ENCODE measurements at regions not wholly inside any gene's neighbourhood (a gene's known extent, or its start where the extent isn't known, plus 50 kb on each side); places are given as distances from the start of the nearest gene placed in this dataset.
"Not testable (repeated sequence)": the region's sequence is repeated elsewhere in the genome, so short reads cannot be mapped to it uniquely, and the experiment has no call there.

GRCh38 chr5:123735384-123735783 lies 223.4 kb downstream of the CSNK1G3 start:
- DNase-seq, result no peak

GRCh38 chr5:123732257-123732656 lies 220.3 kb downstream of the CSNK1G3 start:
- no peak for DNase-seq

DNA sequence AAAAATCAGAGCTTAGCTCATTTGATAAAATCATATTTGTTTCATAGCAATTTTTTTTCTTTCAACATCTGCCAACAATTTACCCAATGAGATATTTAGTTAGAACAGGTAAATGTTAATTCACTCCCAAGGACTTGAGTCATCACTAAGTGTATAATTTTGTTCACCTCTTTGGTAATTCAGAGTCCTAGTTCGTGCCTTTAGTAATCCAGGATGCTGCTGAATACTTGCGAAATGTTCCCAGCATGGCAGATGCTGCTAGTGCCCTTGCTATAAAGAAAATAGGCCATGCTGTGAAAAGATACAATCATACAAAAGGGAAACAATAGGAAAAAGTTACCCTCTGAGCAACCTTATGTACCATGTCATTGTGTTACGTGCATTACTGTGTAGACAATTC lies 210.5 kb downstream of the CSNK1G3 start:
- no peak for DNase-seq

- DNase-seq, result no peak
Measured at GRCh38 chr5:123721675-123722276, 209.8 kb downstream of the CSNK1G3 start.

DNA sequence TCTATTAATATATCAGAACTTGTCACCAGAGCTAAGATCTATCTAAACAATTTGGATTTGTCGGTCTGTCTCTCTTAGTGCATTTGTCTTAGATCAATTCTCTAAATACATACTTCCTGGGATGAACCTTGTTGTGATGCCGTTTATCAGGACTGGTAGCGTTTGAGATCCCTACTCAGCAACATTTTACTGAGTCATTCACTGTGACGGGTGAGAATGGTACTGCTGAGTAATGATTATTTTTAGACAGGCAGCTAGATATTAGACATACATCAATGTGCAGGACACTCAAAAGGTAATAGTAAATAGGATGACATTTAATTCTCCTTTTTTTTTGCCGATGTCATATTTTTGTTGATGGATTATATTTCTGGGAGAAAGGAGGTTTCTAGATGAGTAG lies 209.0 kb downstream of the CSNK1G3 start:
- no peak for DNase-seq

DNA sequence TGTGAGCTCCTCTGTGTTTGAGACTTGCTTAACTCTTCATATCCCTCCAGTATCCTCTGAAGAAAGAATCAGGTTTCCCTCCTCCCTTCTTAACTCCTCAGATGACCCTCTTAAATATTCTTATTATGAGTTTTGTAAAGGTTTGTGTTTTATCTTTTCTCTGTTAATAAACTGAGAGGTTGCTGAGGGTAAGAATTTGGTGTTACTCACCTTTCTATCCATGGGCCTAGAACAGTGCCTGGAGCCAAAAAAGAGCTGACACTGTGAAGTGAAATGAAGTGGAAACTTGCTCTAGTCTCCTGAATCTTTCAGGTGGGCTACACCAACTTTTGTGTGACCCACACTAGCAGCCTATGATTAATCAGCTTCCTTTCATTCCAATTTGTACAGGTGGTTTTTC lies 208.4 kb downstream of the CSNK1G3 start:
- no peak for DNase-seq

GRCh38 chr5:123719004-123719403 lies 207.0 kb downstream of the CSNK1G3 start:
- DNase-seq, result no peak

DNA sequence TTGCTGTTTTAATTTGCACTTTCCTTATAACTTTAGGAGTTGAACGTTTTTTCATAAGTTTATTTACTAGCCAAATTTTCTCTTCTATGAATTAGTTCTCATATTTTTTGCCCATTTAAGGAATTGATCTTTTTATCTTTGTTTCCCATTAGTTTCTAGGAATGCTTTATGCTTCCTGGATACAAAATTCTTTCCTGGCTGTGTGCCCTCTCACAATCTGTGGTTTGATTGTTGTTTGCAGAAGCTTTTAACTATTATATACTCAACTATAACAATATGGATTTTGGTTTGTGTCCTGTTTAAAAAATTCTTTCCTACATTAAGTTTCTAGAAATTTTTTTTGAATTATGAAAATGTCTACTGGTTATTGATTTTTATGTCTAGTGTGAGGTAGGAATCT lies 206.3 kb downstream of the CSNK1G3 start:
- no peak for DNase-seq

DNA sequence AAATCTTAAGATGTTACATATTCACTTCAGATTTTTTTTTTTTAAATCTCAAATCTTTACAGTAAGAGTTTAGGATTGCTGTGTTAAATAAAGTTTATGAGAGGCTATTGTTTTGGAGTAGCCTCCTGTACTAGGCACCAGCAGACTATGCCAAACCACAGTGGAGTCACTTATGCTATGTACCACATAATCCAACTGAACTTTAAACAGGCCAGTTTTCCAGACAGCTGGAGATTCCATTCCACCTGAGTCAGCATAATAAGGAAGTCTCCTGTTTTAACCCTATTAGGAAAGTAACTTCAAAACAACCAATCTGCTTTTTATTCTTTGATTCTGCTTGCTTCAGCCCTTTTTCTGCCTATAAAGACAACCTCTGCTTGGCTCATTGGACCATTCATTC lies 205.2 kb downstream of the CSNK1G3 start:
- DNase-seq, result no peak

DNA sequence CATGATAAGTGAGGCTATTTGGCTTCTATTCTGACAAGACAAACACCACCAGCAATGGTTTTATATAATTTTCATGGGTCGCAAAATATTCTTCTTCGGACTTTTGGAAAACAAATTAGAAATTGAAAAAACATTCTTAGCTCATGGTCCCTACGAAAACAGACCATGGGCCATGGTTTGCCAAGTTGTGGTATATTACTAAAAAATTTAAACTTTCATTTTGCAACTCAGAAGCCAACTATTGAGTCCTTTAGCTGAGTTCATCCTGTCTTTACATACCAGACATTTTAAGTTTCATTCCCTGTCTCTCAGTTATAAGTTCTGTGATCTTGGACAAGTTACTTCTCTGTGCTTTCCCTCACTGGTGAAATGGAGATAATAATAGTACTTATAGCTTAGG lies 198.1 kb downstream of the CSNK1G3 start:
- DNase-seq, result no peak

DNA sequence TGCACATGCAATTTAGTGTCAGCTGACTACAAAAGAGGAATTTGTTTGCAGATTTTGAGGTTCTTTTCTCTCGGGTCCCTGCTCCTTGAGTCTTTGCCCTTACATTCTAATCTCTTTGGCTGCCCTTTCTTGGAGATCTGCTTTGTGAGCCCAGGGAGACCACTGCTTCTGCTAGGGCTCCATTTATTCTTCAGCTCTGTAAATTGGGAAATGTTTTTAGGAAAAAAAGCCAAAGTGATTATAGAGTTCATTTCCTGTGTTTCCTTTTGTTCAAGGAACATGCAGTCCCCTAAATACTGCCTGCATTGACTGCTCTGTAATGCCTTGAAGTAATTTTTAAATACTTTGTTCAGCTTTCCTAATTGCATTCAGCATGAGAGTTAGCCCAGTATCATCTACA lies 197.4 kb downstream of the CSNK1G3 start:
- DNase-seq, result no peak

- DNase-seq, result no peak
Measured at GRCh38 chr5:123708074-123708806, 196.3 kb downstream of the CSNK1G3 start.

DNA sequence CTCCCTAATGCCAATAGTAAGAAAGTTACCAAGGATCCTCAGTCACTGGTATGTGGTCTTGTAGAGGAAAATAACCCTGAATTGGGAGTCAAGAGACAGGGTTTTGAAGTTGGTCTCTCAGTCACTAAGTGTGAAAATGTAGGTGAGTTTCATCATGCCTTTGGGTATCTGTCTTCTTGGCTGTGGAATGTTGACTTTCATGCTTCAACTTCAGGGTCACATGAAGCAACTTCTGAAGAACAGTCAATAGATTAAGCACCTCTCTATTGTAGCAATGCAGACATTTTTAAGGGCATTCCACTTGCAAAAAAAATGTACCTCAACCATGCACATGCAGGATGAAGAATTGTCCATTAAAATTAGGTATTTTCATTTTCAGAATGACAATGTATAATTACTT lies 194.6 kb downstream of the CSNK1G3 start:
- no peak for DNase-seq

GRCh38 chr5:123705741-123706140 lies 193.8 kb downstream of the CSNK1G3 start:
- DNase-seq, result no peak

GRCh38 chr5:123701511-123702200 lies 189.7 kb downstream of the CSNK1G3 start:
- no peak for DNase-seq

DNA sequence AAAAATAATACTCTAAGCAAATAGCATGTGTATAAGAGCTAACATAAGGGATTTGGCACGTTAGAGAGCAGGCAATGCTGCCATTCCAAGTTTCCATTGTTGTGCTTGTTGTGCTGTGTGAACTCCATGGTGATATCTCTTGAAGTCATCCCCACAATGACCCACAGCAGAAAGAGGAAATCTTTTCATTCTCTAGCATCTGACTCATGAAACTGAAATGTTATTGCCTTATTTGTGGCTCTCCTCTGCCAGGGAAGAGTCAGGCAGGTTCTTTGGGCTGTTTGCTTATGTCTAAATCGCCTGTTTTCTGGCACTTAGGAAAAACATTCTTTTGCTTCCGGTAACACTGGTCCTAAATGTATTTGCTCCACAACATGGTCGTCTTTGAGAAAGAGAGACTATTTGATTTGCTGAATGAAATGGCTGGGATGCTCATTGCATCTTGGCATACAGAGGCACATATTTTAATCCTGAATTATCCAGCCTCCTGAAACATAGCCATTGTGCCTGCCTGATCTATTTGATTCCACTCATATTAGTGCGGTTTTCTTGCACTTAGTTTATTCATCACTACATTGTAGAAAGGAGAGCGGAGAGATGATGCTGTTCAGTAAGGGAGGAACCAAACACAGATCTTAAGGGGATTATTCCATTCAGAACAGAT lies 188.8 kb downstream of the CSNK1G3 start:
- DNase-seq, result no peak

DNA sequence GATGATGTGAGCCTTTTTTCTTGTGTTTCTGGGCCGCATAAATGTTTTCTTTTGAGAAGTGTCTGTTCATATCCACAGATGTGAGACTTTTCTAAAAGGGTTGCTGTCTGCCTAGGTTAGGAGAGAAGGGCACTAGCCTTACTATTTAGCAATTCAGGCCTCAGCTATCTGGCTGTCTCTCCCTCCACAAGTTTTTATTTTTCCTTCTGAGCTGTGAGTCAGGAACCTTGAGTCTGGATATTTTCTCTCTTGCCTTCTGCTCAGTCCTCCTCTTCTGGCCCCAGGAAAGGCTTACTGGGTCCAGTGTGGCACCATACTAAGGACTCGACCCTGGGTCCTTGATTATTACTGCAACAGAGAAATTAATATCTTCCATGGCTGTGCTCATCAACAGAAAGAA lies 187.6 kb downstream of the CSNK1G3 start:
- DNase-seq, result no peak

- not testable (repeated sequence) for DNase-seq
Measured at GRCh38 chr5:123698937-123699336, 187.0 kb downstream of the CSNK1G3 start.

- DNase-seq, result no peak
Measured at GRCh38 chr5:123696921-123697341, 185.0 kb downstream of the CSNK1G3 start.

DNA sequence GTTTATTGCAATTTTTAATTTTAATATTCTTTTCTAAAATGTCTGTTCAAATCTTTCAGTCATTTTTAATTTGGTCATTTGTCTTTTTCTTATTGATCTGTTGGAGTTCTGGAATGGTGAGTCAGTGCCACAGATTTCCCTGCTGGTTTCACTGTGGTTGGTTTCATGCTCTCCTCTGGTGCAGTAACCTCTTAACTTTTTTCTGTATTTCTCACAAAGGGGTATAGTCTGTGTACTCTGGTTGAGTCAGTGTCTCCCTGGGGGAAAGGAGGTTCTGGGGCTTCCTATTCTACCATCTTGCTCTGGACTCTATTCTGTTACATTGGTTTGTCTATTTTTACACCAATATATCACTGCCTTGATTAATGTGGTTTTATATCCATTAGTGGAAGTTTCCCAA lies 178.8 kb downstream of the CSNK1G3 start:
- DNase-seq, result no peak

DNA sequence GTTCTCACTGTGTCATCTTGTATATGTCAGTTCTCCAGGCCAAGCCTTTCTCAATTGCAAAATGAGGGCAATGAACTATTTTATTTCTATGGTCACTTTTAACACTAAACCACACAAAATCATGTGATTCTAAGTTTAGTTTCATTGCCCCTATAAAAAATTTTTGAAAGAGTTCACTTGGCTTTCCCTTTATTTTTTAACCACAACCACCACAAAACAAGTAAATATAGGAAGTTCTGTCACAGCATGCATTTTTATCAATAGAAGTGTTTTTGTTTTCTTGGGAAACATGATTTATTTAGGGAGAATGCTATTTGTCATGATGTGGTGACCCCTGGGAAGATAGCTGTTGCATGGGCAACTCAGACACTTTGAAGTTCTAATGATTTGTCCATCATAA lies 169.1 kb downstream of the CSNK1G3 start:
- DNase-seq, result no peak

DNA sequence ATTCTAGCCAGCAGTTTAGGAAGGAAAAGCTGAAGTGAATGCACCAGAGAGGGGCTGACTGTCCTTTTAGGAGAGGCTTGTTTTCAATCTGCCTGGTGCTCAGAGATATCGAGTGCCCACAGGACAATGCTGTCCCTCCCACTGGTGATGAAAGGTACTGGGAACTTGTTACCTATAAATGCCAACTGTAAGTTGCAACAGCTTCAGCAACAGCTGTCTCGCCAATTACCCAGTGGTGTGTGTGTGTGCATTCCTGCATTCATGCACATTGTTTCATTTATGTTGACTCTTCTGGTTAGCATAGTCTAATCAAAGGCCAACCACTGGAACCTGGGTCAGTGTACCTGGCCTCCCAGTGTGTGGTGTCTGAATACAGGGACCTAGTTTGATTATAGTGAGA lies 161.1 kb downstream of the CSNK1G3 start:
- no peak for DNase-seq

DNA sequence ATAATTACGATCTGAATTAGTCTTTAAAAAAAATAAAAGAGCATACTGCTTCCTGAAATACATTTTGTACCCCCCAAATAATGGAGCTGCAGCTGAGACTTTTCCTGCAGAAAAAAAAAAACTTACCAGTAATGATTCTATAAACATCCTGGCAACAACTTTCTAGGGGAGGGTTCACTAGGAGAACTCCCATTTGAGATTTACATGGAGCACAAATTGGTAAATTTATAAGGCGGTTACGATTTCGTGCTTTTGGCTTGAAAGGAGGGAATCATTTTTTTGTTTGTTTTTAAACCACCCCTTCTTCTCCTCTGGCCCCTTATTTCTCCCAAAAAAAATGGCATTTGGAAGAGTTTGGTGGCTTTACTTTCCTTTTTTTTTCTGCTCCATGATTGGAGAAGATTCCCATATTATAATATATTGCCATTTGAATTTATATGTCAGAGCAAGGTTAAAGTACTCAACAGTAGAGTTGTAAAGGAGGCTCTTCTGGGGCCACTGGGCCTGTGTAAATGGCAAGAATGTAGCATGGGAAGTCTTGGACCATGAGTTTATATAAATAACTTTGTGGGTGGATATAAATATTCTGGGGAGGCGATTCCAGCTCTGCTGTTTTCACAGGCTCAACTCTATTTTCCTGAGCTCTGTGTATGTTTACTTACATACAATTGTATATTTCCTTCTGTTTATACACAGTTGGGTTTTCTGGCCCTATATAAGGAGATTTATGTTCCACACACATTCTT lies 159.9 kb downstream of the CSNK1G3 start:
- DNase-seq, result no peak
